ENCODE measurements at regions not wholly inside any gene's neighbourhood (a gene's known extent, or its start where the extent isn't known, plus 50 kb on each side); places are given as distances from the start of the nearest gene placed in this dataset.
"Not testable (repeated sequence)": the region's sequence is repeated elsewhere in the genome, so short reads cannot be mapped to it uniquely, and the experiment has no call there.

- H3K27ac ChIP-seq, result no peak overlapping the region
- TF ChIP-seq CTCF (IDR thresholded peaks at IDR 0.05), result no peak
- TF ChIP-seq ZFX (IDR thresholded peaks at IDR 0.05; ENCODE audit: borderline replicate concordance), result no peak
These were observed 359.2 kb downstream of the LRATD1 start for GRCh38 chr2:14991723-14992122.

- TF ChIP-seq CTCF (IDR thresholded peaks at IDR 0.05) (no peak), ZFX (IDR thresholded peaks at IDR 0.05; ENCODE audit: borderline replicate concordance) (no peak)
- H3K27ac ChIP-seq, result no peak overlapping the region
These were observed 362.2 kb downstream of the LRATD1 start for GRCh38 chr2:14994721-14995120.

- no peak overlapping the region for H3K27ac ChIP-seq
- TF ChIP-seq CTCF (IDR thresholded peaks at IDR 0.05) (no peak), ZFX (IDR thresholded peaks at IDR 0.05; ENCODE audit: borderline replicate concordance) (no peak)
These were observed 364.0 kb downstream of the LRATD1 start for GRCh38 chr2:14996351-14997014.

GRCh38 chr2:14998546-14998945 is 366.0 kb downstream of the LRATD1 start:
- H3K27ac ChIP-seq, result no peak overlapping the region
- no peak for TF ChIP-seq ZFX (IDR thresholded peaks at IDR 0.05; ENCODE audit: borderline replicate concordance)
- TF ChIP-seq CTCF (IDR thresholded peaks at IDR 0.05), result no peak

GRCh38 chr2:14999114-14999661 is 366.7 kb downstream of the LRATD1 start:
- no peak overlapping the region for H3K27ac ChIP-seq
- TF ChIP-seq CTCF (IDR thresholded peaks at IDR 0.05) (no peak), ZFX (IDR thresholded peaks at IDR 0.05; ENCODE audit: borderline replicate concordance) (no peak)

- H3K27ac ChIP-seq, result not testable (repeated sequence)
These were observed 370.0 kb downstream of the LRATD1 start for GRCh38 chr2:15002519-15002918.

GRCh38 chr2:15006667-15007066 is 374.1 kb downstream of the LRATD1 start:
- TF ChIP-seq CTCF (IDR thresholded peaks at IDR 0.05), result no peak
- TF ChIP-seq ZFX (IDR thresholded peaks at IDR 0.05; ENCODE audit: borderline replicate concordance), result no peak

GRCh38 chr2:15009681-15010080 is 377.2 kb downstream of the LRATD1 start:
- TF ChIP-seq CTCF (IDR thresholded peaks at IDR 0.05), result no peak
- no peak for TF ChIP-seq ZFX (IDR thresholded peaks at IDR 0.05; ENCODE audit: borderline replicate concordance)
- H3K27ac ChIP-seq, result no peak overlapping the region

More at GRCh38 chr2:15006667-15007066, 374.1 kb downstream of the LRATD1 start:
- no peak overlapping the region for H3K27ac ChIP-seq

Data from 22Rv1 (cell line).